Transverse colon (tissue), 4 donors: ENCODE measurements at regions not wholly inside any gene's neighbourhood (a gene's known extent, or its start where the extent isn't known, plus 50 kb on each side); places are given as distances from the start of the nearest gene placed in this dataset.

Experiments
- DNase-seq: peaks from one replicate; pipeline ENCODE4 v3.0.0-alpha.2; 2019
- H3K27ac ChIP-seq, 4 donors: fragments of 200-600 bp; sonication (generic); 2 replicates each; pipeline ENCODE4 v1.5.1; 2016 to 2018; ENCODE audit warnings: inconsistent platforms in 4 of 4
- H3K27me3 ChIP-seq: fragments of 200-600 bp; sonication (generic); 2 replicates; pipeline ENCODE4 v1.5.1; 2017; ENCODE audit warnings: inconsistent platforms
- H3K36me3 ChIP-seq, 4 donors: fragments of 200-600 bp; sonication (generic); 2 replicates each; pipeline ENCODE4 v1.5.1; 2017 to 2019; ENCODE audit warnings: inconsistent platforms in 4 of 4
- H3K4me1 ChIP-seq, 4 donors: fragments of 200-600 bp; sonication (generic); 2 replicates each; pipeline ENCODE4 v1.5.1; 2017 to 2020; ENCODE audit warnings: inconsistent platforms in 4 of 4
- H3K4me3 ChIP-seq, 4 donors: fragments of 200-600 bp; sonication (generic); 1 replicate in 1 of 4; 2 replicates in 3 of 4; pipeline versions ENCODE4 v1.5.1 to v1.6.1; 2017 to 2019; ENCODE audit warnings: inconsistent platforms in 4 of 4
- H3K9me3 ChIP-seq, 2 donors: fragments of 200-600 bp; sonication (generic); 2 replicates each; pipeline ENCODE4 v1.5.1; 2017 to 2019; ENCODE audit warnings: inconsistent platforms in 2 of 2
- EP300 ChIP-seq: sonication (generic); formaldehyde crosslinking; IDR thresholded peaks from one replicate; pipeline ENCODE4 v1.6.1; 2017; ENCODE audit warnings: antibody characterized with exemption, low read depth
- POLR2A ChIP-seq: fragments of 450-650 bp; IDR thresholded peaks from one replicate; pipeline ENCODE4 v1.6.1; 2016; ENCODE audit warnings: antibody characterized with exemption, mild to moderate bottlenecking, moderate library complexity
- POLR2AphosphoS5 ChIP-seq, 3 donors: sonication (generic); formaldehyde crosslinking; IDR thresholded peaks; one replicate each; pipeline ENCODE4 v1.6.1; 2016; ENCODE audit warnings: antibody characterized with exemption in 3 of 3
- WGBS, 2 donors: methylation state at CpG; one replicate each; pipeline ENCODE4 v1.1.5; 2018; ENCODE audit warnings: low coverage in 1 of 2; 5-methylcytosine and 5-hydroxymethylcytosine counted together
- in situ Hi-C, 4 donors: fragments of 200-750 bp; cut with MboI; loops; one replicate each; pipeline versions ENCODE4 v1.15.0 to v1.15.1; 2017; ENCODE audit warnings: low sequenced_read_pairs in 3 of 4, low pct_ligation_motif_present in 1 of 4, low pct_unique_long_range_greater_than_20kb in 1 of 4
- intact Hi-C: fragments of 100-400 bp; cut with DNase I; formaldehyde crosslinking; loops from one replicate; pipeline ENCODE4 v1.15.1; 2023; ENCODE audit warnings: low total_unique reads
- TF ChIP-seq, protein P1 (sequence below), 5 experiments: fragments of 200-600 bp in 3 of 5; fragments of 450-650 bp in 2 of 5; sonication (generic) in 3 of 5; IDR thresholded peaks; 1 replicate in 2 of 5; 2 replicates in 3 of 5; pipeline ENCODE4 v1.5.1; 2016 to 2017; ENCODE audit warnings: antibody characterized with exemption in 5 of 5, inconsistent platforms in 3 of 5, mild to moderate bottlenecking in 2 of 5, moderate library complexity in 1 of 5

DNA sequence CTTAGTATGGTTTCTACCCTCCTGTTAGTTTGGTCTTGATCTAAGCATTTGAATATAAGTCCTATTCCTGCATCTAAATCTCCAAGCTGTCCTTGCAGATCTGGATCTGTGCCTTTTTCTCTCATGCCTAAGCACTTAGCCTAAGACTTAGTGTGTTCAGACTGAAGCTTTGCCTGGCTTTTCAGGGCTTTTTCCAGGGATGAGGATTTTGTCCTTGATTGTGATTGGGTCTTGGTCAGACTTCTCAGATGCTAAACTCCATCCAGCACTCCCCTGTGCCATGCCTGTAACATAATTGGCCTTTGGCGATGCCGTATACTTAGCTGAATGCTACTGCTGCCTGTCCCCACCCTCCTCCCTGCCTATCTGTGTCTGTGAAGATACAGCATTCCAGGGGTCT is 98.1 kb upstream of the NRIP1 start:
- 76 to 95% methylated on average over 2 of the region's 2 CpGs for WGBS, 2 donors
- in situ Hi-C loops: no loop called here

DNA sequence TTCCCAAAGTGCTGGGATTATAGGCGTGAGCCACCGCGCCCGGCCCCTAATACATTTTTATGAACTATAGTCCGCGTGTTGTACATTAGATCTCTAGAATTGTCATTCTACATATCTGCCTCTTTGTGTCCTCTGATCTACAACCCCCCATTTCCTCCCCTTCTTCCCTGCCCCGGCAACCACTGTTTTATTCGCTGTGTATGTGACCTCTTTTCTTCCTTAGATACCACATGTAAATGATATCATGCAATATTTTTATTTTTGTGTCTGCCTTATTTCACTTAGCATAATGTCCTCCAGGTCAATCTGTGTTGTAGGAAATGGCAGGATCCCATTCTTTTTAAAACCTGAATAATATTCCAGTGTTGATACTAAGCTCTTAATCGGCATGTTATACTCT is 99.5 kb upstream of the NRIP1 start:
- intact Hi-C loops (no loop called here), in situ Hi-C loops (no loop called here)
- TF ChIP-seq POLR2AphosphoS5 (IDR thresholded peaks at IDR 0.05) (no peak), EP300 (no peak), POLR2A (no peak)
- TF ChIP-seq, protein P1, sequence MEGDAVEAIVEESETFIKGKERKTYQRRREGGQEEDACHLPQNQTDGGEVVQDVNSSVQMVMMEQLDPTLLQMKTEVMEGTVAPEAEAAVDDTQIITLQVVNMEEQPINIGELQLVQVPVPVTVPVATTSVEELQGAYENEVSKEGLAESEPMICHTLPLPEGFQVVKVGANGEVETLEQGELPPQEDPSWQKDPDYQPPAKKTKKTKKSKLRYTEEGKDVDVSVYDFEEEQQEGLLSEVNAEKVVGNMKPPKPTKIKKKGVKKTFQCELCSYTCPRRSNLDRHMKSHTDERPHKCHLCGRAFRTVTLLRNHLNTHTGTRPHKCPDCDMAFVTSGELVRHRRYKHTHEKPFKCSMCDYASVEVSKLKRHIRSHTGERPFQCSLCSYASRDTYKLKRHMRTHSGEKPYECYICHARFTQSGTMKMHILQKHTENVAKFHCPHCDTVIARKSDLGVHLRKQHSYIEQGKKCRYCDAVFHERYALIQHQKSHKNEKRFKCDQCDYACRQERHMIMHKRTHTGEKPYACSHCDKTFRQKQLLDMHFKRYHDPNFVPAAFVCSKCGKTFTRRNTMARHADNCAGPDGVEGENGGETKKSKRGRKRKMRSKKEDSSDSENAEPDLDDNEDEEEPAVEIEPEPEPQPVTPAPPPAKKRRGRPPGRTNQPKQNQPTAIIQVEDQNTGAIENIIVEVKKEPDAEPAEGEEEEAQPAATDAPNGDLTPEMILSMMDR (IDR thresholded peaks at IDR 0.05): no peak
- 96 to 98% methylated on average over 7 to 9 of the region's 9 CpGs for whole genome bisulfite sequencing, 2 donors
- Histone ChIP-seq H3K36me3 (no peaks in the 10 kb centered on the region), H3K27me3 (no peaks in the 10 kb centered on the region), H3K27ac (no peak overlapping the region), H3K4me1 (no peaks in the 10 kb centered on the region), H3K9me3 (no peaks in the 10 kb centered on the region), H3K4me3 (no peak overlapping the region)
- DNase-seq: no peak

More for the DNA sequence above, 98.1 kb upstream of the NRIP1 start:
- Histone ChIP-seq H3K27me3 (no peaks in the 10 kb centered on the region), H3K36me3 (no peaks in the 10 kb centered on the region), H3K4me3 (no peak overlapping the region), H3K9me3 (no peaks in the 10 kb centered on the region), H3K4me1 (no peaks in the 10 kb centered on the region), H3K27ac (no peak overlapping the region)
- intact Hi-C loops: no loop called here
- DNase-seq: no peak
- TF ChIP-seq EP300 (no peak), POLR2AphosphoS5 (IDR thresholded peaks at IDR 0.05) (no peak), POLR2A (no peak)
- TF ChIP-seq, protein P1 (IDR thresholded peaks at IDR 0.05): no peak

DNA sequence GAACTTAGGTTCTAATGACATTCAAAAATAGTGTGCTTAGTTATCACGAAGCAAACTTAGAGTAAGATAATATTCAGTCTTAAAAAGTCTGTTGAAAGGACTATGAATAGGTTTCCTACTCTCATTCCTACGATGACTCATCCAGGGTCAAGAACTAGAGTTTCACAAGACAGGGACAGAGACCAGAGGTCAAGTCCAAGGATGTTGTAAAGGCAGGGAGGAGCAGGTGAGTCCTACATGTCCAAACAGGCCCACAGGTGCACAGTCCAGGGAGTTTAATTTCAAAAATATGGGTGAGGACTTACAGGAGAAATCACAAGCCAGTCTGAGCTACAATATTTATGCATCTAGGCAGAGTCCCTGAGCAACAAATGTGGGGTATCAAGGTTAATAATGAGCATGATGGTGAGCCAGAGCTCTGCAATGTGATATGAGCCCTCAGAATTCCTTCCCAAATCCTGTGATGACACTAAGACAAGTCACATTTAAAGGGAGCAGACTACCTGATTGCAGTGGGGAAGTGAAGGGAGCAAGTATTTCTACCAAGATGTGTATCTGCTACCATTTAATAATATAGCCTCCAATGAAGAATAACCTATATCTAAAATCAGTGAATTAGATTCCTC is 100.0 kb upstream of the NRIP1 start:
- TF ChIP-seq EP300: no peak
- no peak for TF ChIP-seq POLR2A
- TF ChIP-seq, protein P1 (IDR thresholded peaks at IDR 0.05): no peak
- peak in 1 of 3 donors; percentile 41 for TF ChIP-seq POLR2AphosphoS5 (IDR thresholded peaks at IDR 0.05)

DNA sequence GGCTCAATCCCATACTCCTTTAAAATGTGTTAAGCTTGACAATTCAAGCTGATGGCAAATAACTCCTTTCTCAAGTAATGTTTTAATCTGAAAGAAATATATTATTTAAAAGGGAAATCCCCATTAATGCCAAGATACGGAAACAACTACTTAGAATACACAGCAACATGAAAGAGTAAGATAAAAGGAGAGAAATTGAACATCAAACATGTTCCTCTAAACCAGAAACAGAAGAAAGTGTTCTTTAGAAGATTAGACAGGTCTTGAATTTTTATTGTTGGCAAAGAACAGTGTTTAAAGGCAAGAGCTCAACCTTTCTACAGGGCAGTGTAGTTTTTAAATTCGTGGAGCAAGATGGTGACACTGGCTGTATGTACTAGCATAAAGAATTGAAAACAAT is 105.8 kb upstream of the NRIP1 start:
- in situ Hi-C loops: no loop called here
- no peak overlapping the region for H3K27ac ChIP-seq

More for the DNA sequence above, 100.0 kb upstream of the NRIP1 start:
- in situ Hi-C loops (no loop called here), intact Hi-C loops (no loop called here)
- Histone ChIP-seq H3K27ac (no peak overlapping the region), H3K9me3 (no peaks in the 10 kb centered on the region), H3K4me1 (no peaks in the 10 kb centered on the region), H3K36me3 (no peaks in the 10 kb centered on the region), H3K27me3 (no peaks in the 10 kb centered on the region), H3K4me3 (no peak overlapping the region)
- peak; percentile 18 for DNase-seq
- WGBS, 2 donors: 69 to 82% methylated on average over 2 of the region's 2 CpGs

More for the DNA sequence above, 105.8 kb upstream of the NRIP1 start:
- H3K36me3 ChIP-seq: no peaks in the 10 kb centered on the region
- no peak for DNase-seq
- no peak overlapping the region for H3K4me3 ChIP-seq
- H3K9me3 ChIP-seq: no peaks in the 10 kb centered on the region
- TF ChIP-seq, protein P1 (IDR thresholded peaks at IDR 0.05): no peak
- no peak for TF ChIP-seq POLR2AphosphoS5 (IDR thresholded peaks at IDR 0.05)
- TF ChIP-seq POLR2A: no peak
- no peak for TF ChIP-seq EP300
- WGBS, 2 donors: 72 to 80% methylated on average over 2 of the region's 2 CpGs
- no peaks in the 10 kb centered on the region for H3K4me1 ChIP-seq
- no peaks in the 10 kb centered on the region for H3K27me3 ChIP-seq
- intact Hi-C loops: no loop called here
